ENCODE measurements at regions not wholly inside any gene's neighbourhood (a gene's known extent, or its start where the extent isn't known, plus 50 kb on each side); places are given as distances from the start of the nearest gene placed in this dataset.

GRCh38 chr1:221075911-221076310 lies 196.7 kb downstream of the HLX start:
- DNase-seq (ENCODE audit: low read depth, low spot score) (no peak), FAIRE-seq (no peak)
- H4K20me1 ChIP-seq (replicated peaks; ENCODE audit: control insufficient read depth, extremely low read depth, insufficient read depth, low read length), result no peaks in the 10 kb centered on the region
- no peaks in the 10 kb centered on the region for H3K9me3 ChIP-seq (replicated peaks; ENCODE audit: control insufficient read depth, insufficient read depth, low read length)
- no peaks in the 10 kb centered on the region for H3K79me2 ChIP-seq (ENCODE audit: control insufficient read depth, insufficient read depth, low read length)
- H3K4me2 ChIP-seq (ENCODE audit: insufficient read depth, low read length), result no peak overlapping the region
- ChIA-PET CTCF (no interaction called here), POLR2A (no interaction called here)
- H3K9me1 ChIP-seq (replicated peaks; ENCODE audit: control insufficient read depth, extremely low read depth, insufficient read depth, low read length), result no peaks in the 10 kb centered on the region
- no peak for TF ChIP-seq MYC (IDR thresholded peaks at IDR 0.05; ENCODE audit: low read depth, low read length)
- TF ChIP-seq FOS (IDR thresholded peaks at IDR 0.05; ENCODE audit: borderline replicate concordance, insufficient read depth, low read length), result no peak
- TF ChIP-seq GATA2 (IDR thresholded peaks at IDR 0.05; ENCODE audit: insufficient read depth, insufficient read length, low read depth, low read length), result no peak
- TF ChIP-seq EZH2 (IDR thresholded peaks at IDR 0.05; ENCODE audit: borderline replicate concordance, low read depth, low read length, severe bottlenecking), result no peak
- TF ChIP-seq, protein P1, sequence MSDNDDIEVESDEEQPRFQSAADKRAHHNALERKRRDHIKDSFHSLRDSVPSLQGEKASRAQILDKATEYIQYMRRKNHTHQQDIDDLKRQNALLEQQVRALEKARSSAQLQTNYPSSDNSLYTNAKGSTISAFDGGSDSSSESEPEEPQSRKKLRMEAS (IDR thresholded peaks at IDR 0.05; ENCODE audit: insufficient read depth, insufficient read length), result no peak
- TF ChIP-seq POLR2A (IDR thresholded peaks at IDR 0.05; ENCODE audit: low read depth, low read length), result no peak
- no peak for TF ChIP-seq JUN (IDR thresholded peaks at IDR 0.05; ENCODE audit: borderline replicate concordance, insufficient read depth, insufficient read length, low read depth)
- TF ChIP-seq, protein P2, sequence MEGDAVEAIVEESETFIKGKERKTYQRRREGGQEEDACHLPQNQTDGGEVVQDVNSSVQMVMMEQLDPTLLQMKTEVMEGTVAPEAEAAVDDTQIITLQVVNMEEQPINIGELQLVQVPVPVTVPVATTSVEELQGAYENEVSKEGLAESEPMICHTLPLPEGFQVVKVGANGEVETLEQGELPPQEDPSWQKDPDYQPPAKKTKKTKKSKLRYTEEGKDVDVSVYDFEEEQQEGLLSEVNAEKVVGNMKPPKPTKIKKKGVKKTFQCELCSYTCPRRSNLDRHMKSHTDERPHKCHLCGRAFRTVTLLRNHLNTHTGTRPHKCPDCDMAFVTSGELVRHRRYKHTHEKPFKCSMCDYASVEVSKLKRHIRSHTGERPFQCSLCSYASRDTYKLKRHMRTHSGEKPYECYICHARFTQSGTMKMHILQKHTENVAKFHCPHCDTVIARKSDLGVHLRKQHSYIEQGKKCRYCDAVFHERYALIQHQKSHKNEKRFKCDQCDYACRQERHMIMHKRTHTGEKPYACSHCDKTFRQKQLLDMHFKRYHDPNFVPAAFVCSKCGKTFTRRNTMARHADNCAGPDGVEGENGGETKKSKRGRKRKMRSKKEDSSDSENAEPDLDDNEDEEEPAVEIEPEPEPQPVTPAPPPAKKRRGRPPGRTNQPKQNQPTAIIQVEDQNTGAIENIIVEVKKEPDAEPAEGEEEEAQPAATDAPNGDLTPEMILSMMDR (IDR thresholded peaks at IDR 0.05; ENCODE audit: extremely low read depth in 1 of 2, insufficient read depth in 1 of 2, low read depth in 1 of 2, low read length in 2 of 2), result no peak
- TF ChIP-seq POLR2AphosphoS5 (IDR thresholded peaks at IDR 0.05; ENCODE audit: insufficient read depth, low read depth, low read length), result no peak
- no peak overlapping the region for H2AFZ ChIP-seq (ENCODE audit: low read depth, low read length)
- H3K4me1 ChIP-seq (ENCODE audit: control insufficient read depth, extremely low read depth, insufficient read depth, low read length), result no peaks in the 10 kb centered on the region
- dilution Hi-C loops (cut with MboI; ENCODE audit: extremely low pct_ligation_motif_present, low sequenced_read_pairs), result no loop called here
- no peak overlapping the region for H3K27ac ChIP-seq (ENCODE audit: insufficient read depth, low read depth, low read length)
- BruUV-seq (replicated peaks), result no TSS peak
- intact Hi-C loops (cut with micrococcal nuclease), result no loop called here
- H3K9ac ChIP-seq (replicated peaks; ENCODE audit: extremely low read depth, insufficient read depth, low read length), result no peak overlapping the region
- no peak overlapping the region for H3K4me3 ChIP-seq (replicated peaks in 1 of 3; ENCODE audit: insufficient read depth in 1 of 3, low read depth in 1 of 3, low read length in 3 of 3)
- H3K27me3 ChIP-seq (ENCODE audit: control insufficient read depth in 2 of 2, insufficient read depth in 2 of 2, low read length in 2 of 2), result no peaks in the 10 kb centered on the region
- H3K36me3 ChIP-seq (ENCODE audit: control insufficient read depth in 2 of 2, extremely low read depth in 1 of 2, insufficient read depth in 2 of 2, low read length in 2 of 2), result no peaks in the 10 kb centered on the region
